ENCODE measurements at regions not wholly inside any gene's neighbourhood (a gene's known extent, or its start where the extent isn't known, plus 50 kb on each side); places are given as distances from the start of the nearest gene placed in this dataset.

DNA sequence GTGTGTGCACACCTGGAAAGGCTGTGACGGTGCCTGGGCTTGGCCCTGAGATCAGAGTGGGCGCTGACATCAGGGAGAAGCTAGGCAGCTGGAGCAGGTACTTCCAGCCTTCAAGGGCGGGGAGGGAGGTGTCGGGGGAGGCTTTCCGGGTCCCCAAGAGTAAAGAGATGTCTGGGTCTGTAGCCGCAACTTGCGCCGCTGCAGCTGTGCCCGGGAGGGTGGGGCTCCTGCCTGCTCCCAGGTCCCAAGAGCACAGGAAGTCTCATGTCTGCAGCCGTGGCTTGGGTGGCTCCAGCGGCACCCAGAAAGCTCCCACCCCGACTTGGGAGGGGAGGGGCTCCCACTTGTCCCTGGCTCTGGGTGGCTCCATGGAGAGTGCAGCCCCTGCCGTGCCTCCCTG, 103.2 kb upstream of the BNIP2 start:
- TF ChIP-seq ZBTB7A (IDR thresholded peaks at IDR 0.05; ENCODE audit: low read depth) (no peak), CREB1 (IDR thresholded peaks at IDR 0.05; ENCODE audit: low read depth) (no peak), FOXM1 (IDR thresholded peaks at IDR 0.05; ENCODE audit: borderline replicate concordance, low read depth) (no peak), CEBPB (IDR thresholded peaks at IDR 0.05) (no peak), TCF12 (IDR thresholded peaks at IDR 0.05; ENCODE audit: low read depth) (no peak), TAF1 (IDR thresholded peaks at IDR 0.05; ENCODE audit: low read depth) (no peak)
- TF ChIP-seq, protein P1, sequence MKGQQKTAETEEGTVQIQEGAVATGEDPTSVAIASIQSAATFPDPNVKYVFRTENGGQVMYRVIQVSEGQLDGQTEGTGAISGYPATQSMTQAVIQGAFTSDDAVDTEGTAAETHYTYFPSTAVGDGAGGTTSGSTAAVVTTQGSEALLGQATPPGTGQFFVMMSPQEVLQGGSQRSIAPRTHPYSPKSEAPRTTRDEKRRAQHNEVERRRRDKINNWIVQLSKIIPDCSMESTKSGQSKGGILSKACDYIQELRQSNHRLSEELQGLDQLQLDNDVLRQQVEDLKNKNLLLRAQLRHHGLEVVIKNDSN (IDR thresholded peaks at IDR 0.05): no peak

DNA sequence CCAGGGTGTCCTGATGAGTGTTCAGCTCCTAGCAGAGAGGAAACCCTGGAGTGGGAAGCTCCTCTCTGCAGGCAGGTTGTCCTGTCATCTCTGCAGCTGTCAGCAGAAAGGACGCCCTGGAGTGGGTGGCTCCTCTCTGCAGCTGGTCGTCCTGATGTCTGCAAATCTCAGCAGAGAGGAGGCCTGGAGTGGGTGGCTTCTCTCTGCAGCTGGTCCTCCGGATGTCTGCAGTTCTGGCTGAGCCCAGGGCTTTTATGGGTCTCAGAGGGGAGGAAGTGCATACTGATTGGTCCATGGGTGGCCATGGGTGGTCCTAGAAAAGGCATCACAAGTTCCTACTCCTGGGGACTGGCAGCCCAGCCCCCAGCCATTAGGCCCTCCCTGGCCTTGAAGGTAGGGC, 102.6 kb upstream of the BNIP2 start:
- TF ChIP-seq, protein P2, sequence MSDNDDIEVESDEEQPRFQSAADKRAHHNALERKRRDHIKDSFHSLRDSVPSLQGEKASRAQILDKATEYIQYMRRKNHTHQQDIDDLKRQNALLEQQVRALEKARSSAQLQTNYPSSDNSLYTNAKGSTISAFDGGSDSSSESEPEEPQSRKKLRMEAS (IDR thresholded peaks at IDR 0.05): no peak
- TF ChIP-seq ZBTB7A (IDR thresholded peaks at IDR 0.05; ENCODE audit: low read depth): no peak
- TF ChIP-seq, protein P3, sequence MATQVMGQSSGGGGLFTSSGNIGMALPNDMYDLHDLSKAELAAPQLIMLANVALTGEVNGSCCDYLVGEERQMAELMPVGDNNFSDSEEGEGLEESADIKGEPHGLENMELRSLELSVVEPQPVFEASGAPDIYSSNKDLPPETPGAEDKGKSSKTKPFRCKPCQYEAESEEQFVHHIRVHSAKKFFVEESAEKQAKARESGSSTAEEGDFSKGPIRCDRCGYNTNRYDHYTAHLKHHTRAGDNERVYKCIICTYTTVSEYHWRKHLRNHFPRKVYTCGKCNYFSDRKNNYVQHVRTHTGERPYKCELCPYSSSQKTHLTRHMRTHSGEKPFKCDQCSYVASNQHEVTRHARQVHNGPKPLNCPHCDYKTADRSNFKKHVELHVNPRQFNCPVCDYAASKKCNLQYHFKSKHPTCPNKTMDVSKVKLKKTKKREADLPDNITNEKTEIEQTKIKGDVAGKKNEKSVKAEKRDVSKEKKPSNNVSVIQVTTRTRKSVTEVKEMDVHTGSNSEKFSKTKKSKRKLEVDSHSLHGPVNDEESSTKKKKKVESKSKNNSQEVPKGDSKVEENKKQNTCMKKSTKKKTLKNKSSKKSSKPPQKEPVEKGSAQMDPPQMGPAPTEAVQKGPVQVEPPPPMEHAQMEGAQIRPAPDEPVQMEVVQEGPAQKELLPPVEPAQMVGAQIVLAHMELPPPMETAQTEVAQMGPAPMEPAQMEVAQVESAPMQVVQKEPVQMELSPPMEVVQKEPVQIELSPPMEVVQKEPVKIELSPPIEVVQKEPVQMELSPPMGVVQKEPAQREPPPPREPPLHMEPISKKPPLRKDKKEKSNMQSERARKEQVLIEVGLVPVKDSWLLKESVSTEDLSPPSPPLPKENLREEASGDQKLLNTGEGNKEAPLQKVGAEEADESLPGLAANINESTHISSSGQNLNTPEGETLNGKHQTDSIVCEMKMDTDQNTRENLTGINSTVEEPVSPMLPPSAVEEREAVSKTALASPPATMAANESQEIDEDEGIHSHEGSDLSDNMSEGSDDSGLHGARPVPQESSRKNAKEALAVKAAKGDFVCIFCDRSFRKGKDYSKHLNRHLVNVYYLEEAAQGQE (IDR thresholded peaks at IDR 0.05; ENCODE audit: low read depth): no peak
- no peak for TF ChIP-seq RAD21 (IDR thresholded peaks at IDR 0.05; ENCODE audit: low read depth)
- TF ChIP-seq EP300 (IDR thresholded peaks at IDR 0.05; ENCODE audit: borderline replicate concordance): no peak
- no peak for TF ChIP-seq EGR1 (IDR thresholded peaks at IDR 0.05)
- TF ChIP-seq TEAD4 (IDR thresholded peaks at IDR 0.05): no peak
- no peak for TF ChIP-seq CREB1 (IDR thresholded peaks at IDR 0.05; ENCODE audit: low read depth)
- no peak for TF ChIP-seq CEBPB (IDR thresholded peaks at IDR 0.05)
- no peak for TF ChIP-seq TCF12 (IDR thresholded peaks at IDR 0.05; ENCODE audit: low read depth)
- no peak for TF ChIP-seq TAF1 (IDR thresholded peaks at IDR 0.05; ENCODE audit: low read depth)
- TF ChIP-seq, protein P1 (IDR thresholded peaks at IDR 0.05): no peak
- no peak for TF ChIP-seq NFIC (IDR thresholded peaks at IDR 0.05)
- no peak for TF ChIP-seq YY1 (IDR thresholded peaks at IDR 0.05; ENCODE audit: low read depth)
- TF ChIP-seq FOXM1 (IDR thresholded peaks at IDR 0.05; ENCODE audit: borderline replicate concordance, low read depth): no peak

DNA sequence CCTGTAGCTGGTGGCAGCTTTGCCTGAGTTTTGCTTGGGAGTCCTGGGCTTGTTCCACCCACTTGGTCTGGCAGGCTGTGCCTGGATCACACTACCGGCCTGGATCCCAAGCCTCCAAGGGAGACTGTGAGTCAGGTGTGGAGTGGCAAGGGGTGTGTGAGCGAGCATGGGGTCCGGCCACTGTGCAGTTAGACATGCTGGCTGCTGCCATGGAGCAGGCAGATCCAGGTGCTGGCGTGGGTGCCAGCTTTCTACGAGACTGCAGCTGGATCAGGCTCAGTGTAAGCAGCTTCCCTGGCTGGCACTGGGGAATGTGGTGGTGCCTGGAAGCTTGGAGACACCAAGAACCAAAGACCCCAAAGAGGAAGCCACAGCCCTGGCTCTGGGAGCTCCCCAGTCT, 102.0 kb upstream of the BNIP2 start:
- TF ChIP-seq NFIC (IDR thresholded peaks at IDR 0.05) (no peak), FOXM1 (IDR thresholded peaks at IDR 0.05; ENCODE audit: borderline replicate concordance, low read depth) (no peak), EGR1 (IDR thresholded peaks at IDR 0.05) (no peak), CREB1 (IDR thresholded peaks at IDR 0.05; ENCODE audit: low read depth) (no peak), YY1 (IDR thresholded peaks at IDR 0.05; ENCODE audit: low read depth) (no peak), RAD21 (IDR thresholded peaks at IDR 0.05; ENCODE audit: low read depth) (no peak), TAF1 (IDR thresholded peaks at IDR 0.05; ENCODE audit: low read depth) (no peak)
- TF ChIP-seq, protein P1 (IDR thresholded peaks at IDR 0.05): no peak
- TF ChIP-seq, protein P3 (IDR thresholded peaks at IDR 0.05; ENCODE audit: low read depth): no peak

DNA sequence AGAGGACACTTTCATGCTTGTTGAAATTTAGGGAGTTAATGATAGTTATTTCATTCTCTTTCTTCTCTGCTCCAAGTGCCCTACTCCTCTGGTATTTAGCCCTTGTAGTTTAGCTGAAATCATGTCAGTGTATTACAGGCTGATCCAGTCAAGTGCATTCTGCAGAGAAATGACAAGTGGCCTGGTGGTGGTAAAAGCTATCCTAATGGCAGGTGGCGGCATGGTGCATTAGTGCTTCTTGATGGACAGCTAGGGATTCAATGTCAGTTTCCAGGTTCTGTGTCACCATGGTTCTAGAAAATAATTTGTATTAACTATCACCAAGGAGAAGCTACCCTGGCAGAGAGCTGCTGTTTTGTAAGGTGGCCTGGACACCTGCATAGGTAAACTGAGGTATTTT, 90.0 kb upstream of the BNIP2 start:
- TF ChIP-seq EGR1 (IDR thresholded peaks at IDR 0.05) (no peak), ZBTB7A (IDR thresholded peaks at IDR 0.05; ENCODE audit: low read depth) (no peak), CREB1 (IDR thresholded peaks at IDR 0.05; ENCODE audit: low read depth) (no peak), NFIC (IDR thresholded peaks at IDR 0.05) (no peak)

DNA sequence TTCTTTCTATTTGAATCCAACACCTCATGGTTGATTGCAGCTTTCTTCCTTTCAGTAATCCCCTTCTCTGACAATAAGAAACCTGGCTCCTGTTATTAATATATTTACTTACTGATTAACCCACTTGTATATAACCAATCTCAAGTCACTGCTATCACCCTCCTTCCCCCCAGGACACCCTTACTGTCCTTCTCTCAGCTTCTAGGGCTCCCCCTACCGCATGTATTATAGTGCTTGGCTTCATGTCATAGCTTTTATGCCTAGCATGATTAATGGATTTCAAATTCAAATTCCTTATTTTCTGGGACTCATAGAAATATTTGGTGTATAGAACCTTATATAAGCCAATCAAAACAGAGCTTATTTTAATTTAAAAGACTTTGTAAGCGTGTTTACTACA, 75.7 kb upstream of the BNIP2 start:
- TF ChIP-seq, protein P1 (IDR thresholded peaks at IDR 0.05): no peak
- TF ChIP-seq TEAD4 (IDR thresholded peaks at IDR 0.05) (no peak), EGR1 (IDR thresholded peaks at IDR 0.05) (no peak), YY1 (IDR thresholded peaks at IDR 0.05; ENCODE audit: low read depth) (no peak), FOXM1 (IDR thresholded peaks at IDR 0.05; ENCODE audit: borderline replicate concordance, low read depth) (no peak), CREB1 (IDR thresholded peaks at IDR 0.05; ENCODE audit: low read depth) (no peak), TAF1 (IDR thresholded peaks at IDR 0.05; ENCODE audit: low read depth) (no peak), CEBPB (IDR thresholded peaks at IDR 0.05) (no peak), NFIC (IDR thresholded peaks at IDR 0.05) (no peak), RAD21 (IDR thresholded peaks at IDR 0.05; ENCODE audit: low read depth) (no peak), TCF12 (IDR thresholded peaks at IDR 0.05; ENCODE audit: low read depth) (no peak), ZBTB7A (IDR thresholded peaks at IDR 0.05; ENCODE audit: low read depth) (no peak), EP300 (IDR thresholded peaks at IDR 0.05; ENCODE audit: borderline replicate concordance) (no peak)
- TF ChIP-seq, protein P3 (IDR thresholded peaks at IDR 0.05; ENCODE audit: low read depth): no peak
- TF ChIP-seq, protein P2 (IDR thresholded peaks at IDR 0.05): no peak

All from Ishikawa (cell line).